Fibroblast of the conjunctiva (primary cell): ENCODE measurements at regions not wholly inside any gene's neighbourhood (a gene's known extent, or its start where the extent isn't known, plus 50 kb on each side); places are given as distances from the start of the nearest gene placed in this dataset.

ENCODE experiments used
- DNase-seq: peaks from one replicate; pipeline ENCODE4 v3.0.0-alpha.2; 2010; ENCODE audit warnings: low read depth

- no peak for DNase-seq
These were observed 95.1 kb upstream of the CNTNAP4 start for GRCh38 chr16:76182041-76182635.

GRCh38 chr16:76183647-76184046, 93.6 kb upstream of the CNTNAP4 start:
- no peak for DNase-seq

GRCh38 chr16:76190057-76190456, 87.1 kb upstream of the CNTNAP4 start:
- no peak for DNase-seq

GRCh38 chr16:76190480-76190879, 86.7 kb upstream of the CNTNAP4 start:
- no peak for DNase-seq

- DNase-seq: peak; percentile 13
These were observed 83.1 kb upstream of the CNTNAP4 start for GRCh38 chr16:76193906-76194615.

- DNase-seq: peak; percentile 24
These were observed 82.6 kb upstream of the CNTNAP4 start for GRCh38 chr16:76194616-76195015.

- DNase-seq: no peak
These were observed 82.1 kb upstream of the CNTNAP4 start for GRCh38 chr16:76195056-76195455.

GRCh38 chr16:76195648-76196047, 81.6 kb upstream of the CNTNAP4 start:
- DNase-seq: no peak

- DNase-seq: no peak
These were observed 79.3 kb upstream of the CNTNAP4 start for GRCh38 chr16:76197900-76198299.

GRCh38 chr16:76199681-76200220, 77.5 kb upstream of the CNTNAP4 start:
- no peak for DNase-seq

GRCh38 chr16:76201385-76201784, 75.8 kb upstream of the CNTNAP4 start:
- no peak for DNase-seq

- no peak for DNase-seq
These were observed 73.0 kb upstream of the CNTNAP4 start for GRCh38 chr16:76204249-76204648.

- DNase-seq: no peak
These were observed 69.9 kb upstream of the CNTNAP4 start for GRCh38 chr16:76207270-76207669.

- DNase-seq: no peak
These were observed 67.0 kb upstream of the CNTNAP4 start for GRCh38 chr16:76210157-76210556.

- no peak for DNase-seq
These were observed 63.3 kb upstream of the CNTNAP4 start for GRCh38 chr16:76213860-76214259.

- DNase-seq: no peak
These were observed 62.3 kb upstream of the CNTNAP4 start for GRCh38 chr16:76214856-76215255.

GRCh38 chr16:76222087-76222486, 55.1 kb upstream of the CNTNAP4 start:
- no peak for DNase-seq

- no peak for DNase-seq
These were observed 54.3 kb upstream of the CNTNAP4 start for GRCh38 chr16:76222853-76223252.

GRCh38 chr16:76226011-76226410, 51.2 kb upstream of the CNTNAP4 start:
- no peak for DNase-seq

GRCh38 chr16:76226481-76226880, 50.7 kb upstream of the CNTNAP4 start:
- no peak for DNase-seq
